ENCODE measurements at regions not wholly inside any gene's neighbourhood (a gene's known extent, or its start where the extent isn't known, plus 50 kb on each side); places are given as distances from the start of the nearest gene placed in this dataset.

GRCh38 chr2:83959266-83959665 lies 499.8 kb downstream of the SUCLG1 start:
- Histone ChIP-seq H3K79me2 (ENCODE audit: control insufficient read depth, low read length) (no peaks in the 10 kb centered on the region), H4K20me1 (ENCODE audit: control insufficient read depth, insufficient read depth, low read depth, low read length) (no peaks in the 10 kb centered on the region), H3F3A (ENCODE audit: control insufficient read depth, insufficient read depth) (no peaks in the 10 kb centered on the region), H3K27me3 (ENCODE audit: control insufficient read depth, low read length) (no peaks in the 10 kb centered on the region), H3K4me1 (ENCODE audit: control insufficient read depth, low read length) (no peaks in the 10 kb centered on the region), H3K9me2 (replicated peaks; ENCODE audit: control insufficient read depth, low read length) (no peaks in the 10 kb centered on the region), H3K36me3 (ENCODE audit: control insufficient read depth, low read length) (no peaks in the 10 kb centered on the region), H3K4me2 (ENCODE audit: low read length) (no peak overlapping the region), H3K9me3 (ENCODE audit: control insufficient read depth, insufficient read depth, low read length) (no peaks in the 10 kb centered on the region), H3K4me3 (ENCODE audit: low read length) (no peak overlapping the region), H3K27ac (ENCODE audit: low read depth, low read length) (no peak overlapping the region)
- TF ChIP-seq EZH2phosphoT487 (IDR thresholded peaks at IDR 0.05; ENCODE audit: borderline replicate concordance, low read length): no peak

GRCh38 chr2:83956991-83957390 lies 502.1 kb downstream of the SUCLG1 start:
- Histone ChIP-seq H3K9me3 (ENCODE audit: control insufficient read depth, insufficient read depth, low read length) (no peaks in the 10 kb centered on the region), H3F3A (ENCODE audit: control insufficient read depth, insufficient read depth) (no peaks in the 10 kb centered on the region), H4K20me1 (ENCODE audit: control insufficient read depth, insufficient read depth, low read depth, low read length) (no peaks in the 10 kb centered on the region)

GRCh38 chr2:83953697-83954096 lies 505.4 kb downstream of the SUCLG1 start:
- Histone ChIP-seq H3K36me3 (ENCODE audit: control insufficient read depth, low read length) (no peaks in the 10 kb centered on the region), H3K9me3 (ENCODE audit: control insufficient read depth, insufficient read depth, low read length) (no peaks in the 10 kb centered on the region), H3K27ac (ENCODE audit: low read depth, low read length) (no peak overlapping the region), H4K20me1 (ENCODE audit: control insufficient read depth, insufficient read depth, low read depth, low read length) (no peaks in the 10 kb centered on the region), H3K79me2 (ENCODE audit: control insufficient read depth, low read length) (no peaks in the 10 kb centered on the region), H3K27me3 (ENCODE audit: control insufficient read depth, low read length) (no peaks in the 10 kb centered on the region), H3K9me2 (replicated peaks; ENCODE audit: control insufficient read depth, low read length) (no peaks in the 10 kb centered on the region), H3K4me3 (ENCODE audit: low read length) (no peak overlapping the region), H3K4me1 (ENCODE audit: control insufficient read depth, low read length) (no peaks in the 10 kb centered on the region), H3K4me2 (ENCODE audit: low read length) (no peak overlapping the region), H3F3A (ENCODE audit: control insufficient read depth, insufficient read depth) (no peaks in the 10 kb centered on the region)
- TF ChIP-seq CTCF (IDR thresholded peaks at IDR 0.05; ENCODE audit: low read depth, low read length, poor library complexity, severe bottlenecking) (no peak), EZH2phosphoT487 (IDR thresholded peaks at IDR 0.05; ENCODE audit: borderline replicate concordance, low read length) (no peak)

More at GRCh38 chr2:83956991-83957390, 502.1 kb downstream of the SUCLG1 start:
- no peak for TF ChIP-seq CTCF (IDR thresholded peaks at IDR 0.05; ENCODE audit: low read depth, low read length, poor library complexity, severe bottlenecking)
- TF ChIP-seq EZH2phosphoT487 (IDR thresholded peaks at IDR 0.05; ENCODE audit: borderline replicate concordance, low read length): no peak
- no peaks in the 10 kb centered on the region for H3K79me2 ChIP-seq (ENCODE audit: control insufficient read depth, low read length)
- no peak overlapping the region for H3K4me2 ChIP-seq (ENCODE audit: low read length)
- no peaks in the 10 kb centered on the region for H3K4me1 ChIP-seq (ENCODE audit: control insufficient read depth, low read length)
- H3K36me3 ChIP-seq (ENCODE audit: control insufficient read depth, low read length): no peaks in the 10 kb centered on the region
- no peak overlapping the region for H3K4me3 ChIP-seq (ENCODE audit: low read length)
- H3K27me3 ChIP-seq (ENCODE audit: control insufficient read depth, low read length): no peaks in the 10 kb centered on the region
- H3K9me2 ChIP-seq (replicated peaks; ENCODE audit: control insufficient read depth, low read length): no peaks in the 10 kb centered on the region
- H3K27ac ChIP-seq (ENCODE audit: low read depth, low read length): no peak overlapping the region

GRCh38 chr2:83951378-83951947 lies 507.6 kb downstream of the SUCLG1 start:
- Histone ChIP-seq H3K27me3 (ENCODE audit: control insufficient read depth, low read length) (no peaks in the 10 kb centered on the region), H3K9me2 (replicated peaks; ENCODE audit: control insufficient read depth, low read length) (no peaks in the 10 kb centered on the region), H3K79me2 (ENCODE audit: control insufficient read depth, low read length) (no peaks in the 10 kb centered on the region), H3K36me3 (ENCODE audit: control insufficient read depth, low read length) (no peaks in the 10 kb centered on the region), H3K4me2 (ENCODE audit: low read length) (no peak overlapping the region), H3K4me1 (ENCODE audit: control insufficient read depth, low read length) (no peaks in the 10 kb centered on the region), H3K27ac (ENCODE audit: low read depth, low read length) (no peak overlapping the region), H3K9me3 (ENCODE audit: control insufficient read depth, insufficient read depth, low read length) (no peaks in the 10 kb centered on the region), H3K4me3 (ENCODE audit: low read length) (no peak overlapping the region), H4K20me1 (ENCODE audit: control insufficient read depth, insufficient read depth, low read depth, low read length) (no peaks in the 10 kb centered on the region), H3F3A (ENCODE audit: control insufficient read depth, insufficient read depth) (no peaks in the 10 kb centered on the region)
- TF ChIP-seq EZH2phosphoT487 (IDR thresholded peaks at IDR 0.05; ENCODE audit: borderline replicate concordance, low read length) (no peak), CTCF (IDR thresholded peaks at IDR 0.05; ENCODE audit: low read depth, low read length, poor library complexity, severe bottlenecking) (no peak)

Measured in DOHH2 (cell line).